KOPT-K1 (cell line): ENCODE measurements at regions not wholly inside any gene's neighbourhood (a gene's known extent, or its start where the extent isn't known, plus 50 kb on each side); places are given as distances from the start of the nearest gene placed in this dataset.
"Not testable (repeated sequence)": the region's sequence is repeated elsewhere in the genome, so short reads cannot be mapped to it uniquely, and the experiment has no call there.

Source experiments
- H3K27ac ChIP-seq: fragments of 200-600 bp; sonication (generic); 2 replicates; pipeline ENCODE4 v1.5.1; 2016; ENCODE audit warnings: antibody characterized with exemption, mild to moderate bottlenecking, low read depth, low read length; ENCODE audit not compliant: poor library complexity, severe bottlenecking
- H3K36me3 ChIP-seq: fragments of 200-600 bp; sonication (generic); 2 replicates; pipeline ENCODE4 v1.5.1; 2017; ENCODE audit warnings: antibody characterized with exemption, mild to moderate bottlenecking, low read length, moderate library complexity; ENCODE audit not compliant: insufficient read depth
- H3K9me3 ChIP-seq: fragments of 200-600 bp; sonication (generic); 2 replicates; pipeline ENCODE4 v1.5.1; 2017; ENCODE audit warnings: antibody characterized with exemption, low read length, mild to moderate bottlenecking; ENCODE audit not compliant: insufficient read depth, poor library complexity, severe bottlenecking

- Histone ChIP-seq H3K9me3 (no peaks in the 10 kb centered on the region), H3K36me3 (no peaks in the 10 kb centered on the region), H3K27ac (no peak overlapping the region)
These were observed 291.7 kb upstream of the DDHD1 start for GRCh38 chr14:53444677-53445312.

GRCh38 chr14:53441789-53442188, 288.7 kb upstream of the DDHD1 start:
- H3K36me3 ChIP-seq, result no peaks in the 10 kb centered on the region
- H3K9me3 ChIP-seq, result no peaks in the 10 kb centered on the region
- H3K27ac ChIP-seq, result no peak overlapping the region

GRCh38 chr14:53437858-53438257, 284.7 kb upstream of the DDHD1 start:
- no peaks in the 10 kb centered on the region for H3K36me3 ChIP-seq
- H3K9me3 ChIP-seq, result no peaks in the 10 kb centered on the region
- no peak overlapping the region for H3K27ac ChIP-seq

GRCh38 chr14:53432378-53432802, 279.3 kb upstream of the DDHD1 start:
- Histone ChIP-seq H3K36me3 (no peaks in the 10 kb centered on the region), H3K27ac (no peak overlapping the region), H3K9me3 (no peaks in the 10 kb centered on the region)

GRCh38 chr14:53430870-53431269, 277.7 kb upstream of the DDHD1 start:
- H3K36me3 ChIP-seq, result no peaks in the 10 kb centered on the region
- no peak overlapping the region for H3K27ac ChIP-seq

GRCh38 chr14:53412819-53413675, 259.9 kb upstream of the DDHD1 start:
- Histone ChIP-seq H3K36me3 (peaks cover under 1% of the 10 kb centered on the region; the same call in 1 of the 2 replicates), H3K27ac (no peak overlapping the region), H3K9me3 (peaks cover 15% of the 10 kb centered on the region)

More at GRCh38 chr14:53430870-53431269, 277.7 kb upstream of the DDHD1 start:
- peaks cover 4% of the 10 kb centered on the region for H3K9me3 ChIP-seq

GRCh38 chr14:53411125-53411524, 258.0 kb upstream of the DDHD1 start:
- H3K36me3 ChIP-seq, result no peaks in the 10 kb centered on the region
- H3K9me3 ChIP-seq, result no peaks in the 10 kb centered on the region
- H3K27ac ChIP-seq, result no peak overlapping the region

- Histone ChIP-seq H3K27ac (no peak overlapping the region), H3K36me3 (no peaks in the 10 kb centered on the region; the same call in 1 of the 2 replicates), H3K9me3 (no peaks in the 10 kb centered on the region)
These were observed 256.8 kb upstream of the DDHD1 start for GRCh38 chr14:53409969-53410368.

- Histone ChIP-seq H3K36me3 (no peaks in the 10 kb centered on the region; the same call in 1 of the 2 replicates), H3K9me3 (no peaks in the 10 kb centered on the region), H3K27ac (no peak overlapping the region)
These were observed 256.2 kb upstream of the DDHD1 start for GRCh38 chr14:53409289-53409688.

GRCh38 chr14:53408175-53408879, 255.2 kb upstream of the DDHD1 start:
- H3K27ac ChIP-seq, result no peak overlapping the region
- no peaks in the 10 kb centered on the region; the same call in 1 of the 2 replicates for H3K36me3 ChIP-seq
- no peaks in the 10 kb centered on the region for H3K9me3 ChIP-seq

GRCh38 chr14:53406519-53406918, 253.4 kb upstream of the DDHD1 start:
- Histone ChIP-seq H3K9me3 (no peaks in the 10 kb centered on the region), H3K36me3 (no peaks in the 10 kb centered on the region; the same call in 1 of the 2 replicates), H3K27ac (no peak overlapping the region)

- Histone ChIP-seq H3K27ac (no peak overlapping the region), H3K36me3 (no peaks in the 10 kb centered on the region; the same call in 1 of the 2 replicates), H3K9me3 (no peaks in the 10 kb centered on the region)
These were observed 248.5 kb upstream of the DDHD1 start for GRCh38 chr14:53401646-53402045.

GRCh38 chr14:53399057-53399456, 245.9 kb upstream of the DDHD1 start:
- Histone ChIP-seq H3K27ac (no peak overlapping the region), H3K9me3 (peaks cover 15% of the 10 kb centered on the region), H3K36me3 (no peaks in the 10 kb centered on the region)

- H3K9me3 ChIP-seq, result peaks cover 19% of the 10 kb centered on the region
- H3K27ac ChIP-seq, result no peak overlapping the region
- 0 out of 2 replicates have a peak, but pooled peaks cover under 1% of the 10 kb centered on the region for H3K36me3 ChIP-seq
These were observed 245.5 kb upstream of the DDHD1 start for GRCh38 chr14:53398616-53399015.

GRCh38 chr14:53395267-53395666, 242.1 kb upstream of the DDHD1 start:
- H3K9me3 ChIP-seq, result peaks cover 22% of the 10 kb centered on the region
- not testable (repeated sequence) for H3K27ac ChIP-seq, H3K36me3 ChIP-seq
